Caco-2 (cell line): ENCODE measurements at regions not wholly inside any gene's neighbourhood (a gene's known extent, or its start where the extent isn't known, plus 50 kb on each side); places are given as distances from the start of the nearest gene placed in this dataset.

Source experiments
- BruUV-seq: library from RNA; stranded (reverse); fragments of 400-500 nt; replicated peaks from 2 replicates; lab custom pipeline; 2021; lab: Mats Ljungman, UMichigan
- CTCF ChIA-PET: fragments of 300-600 bp; sonication (Branson Sonifier 250); formaldehyde crosslinking; loops from one replicate; lab custom pipeline; 2022; ENCODE audit warnings: antibody characterized with exemption; lab: Charles Lee
- POLR2A ChIA-PET: fragments of 300-600 bp; sonication (Branson Sonifier 250); formaldehyde crosslinking; loops from one replicate; lab custom pipeline; 2022; ENCODE audit warnings: antibody characterized with exemption; lab: Charles Lee
- DNase-seq, 2 experiments: peaks; one replicate each; pipeline versions ENCODE4 v3.0.0 to v3.0.0-alpha.2; 2020 to 2022
- H3K27me3 ChIP-seq: replicated peaks from 2 replicates; pipeline ENCODE4 v1.6.0; 2011; ENCODE audit warnings: low read length; ENCODE audit not compliant: control insufficient read depth, insufficient read depth
- H3K36me3 ChIP-seq: 2 replicates; pipeline ENCODE4 v1.5.1; 2011; ENCODE audit warnings: low read length; ENCODE audit not compliant: control insufficient read depth, insufficient read depth
- H3K4me1 ChIP-seq: fragments of 250-450 bp; sonication (Bioruptor Pico); 2 replicates; pipeline ENCODE4 v1.5.1; 2020; ENCODE audit warnings: mild to moderate bottlenecking
- H3K4me3 ChIP-seq: 2 replicates; pipeline ENCODE4 v1.5.1; 2011; ENCODE audit warnings: low read depth, mild to moderate bottlenecking, control low read depth, low read length
- H3K9me3 ChIP-seq: fragments of 250-450 bp; sonication (Bioruptor Pico); 2 replicates; pipeline ENCODE4 v1.5.1; 2020; ENCODE audit warnings: mild to moderate bottlenecking, moderate library complexity
- H3K27ac Mint-ChIP-seq: one replicate; pipeline ENCODE4 v1.8.0; 2022; ENCODE audit warnings: mixed read lengths; ENCODE audit not compliant: unreplicated experiment
- H3K27me3 Mint-ChIP-seq: one replicate; pipeline ENCODE4 v1.8.0; 2022; ENCODE audit warnings: mixed read lengths; ENCODE audit not compliant: insufficient read depth, unreplicated experiment
- H3K36me3 Mint-ChIP-seq: one replicate; pipeline ENCODE4 v1.8.0; 2022; ENCODE audit warnings: mild to moderate bottlenecking, mixed read lengths; ENCODE audit not compliant: insufficient read depth, unreplicated experiment
- H3K4me1 Mint-ChIP-seq: one replicate; pipeline ENCODE4 v1.8.0; 2022; ENCODE audit warnings: low read depth, mixed read lengths; ENCODE audit not compliant: unreplicated experiment
- H3K4me3 Mint-ChIP-seq: one replicate; pipeline ENCODE4 v1.8.0; 2022; ENCODE audit warnings: mild to moderate bottlenecking, moderate library complexity, mixed read lengths; ENCODE audit not compliant: unreplicated experiment
- H3K9me3 Mint-ChIP-seq: one replicate; pipeline ENCODE4 v1.8.0; 2022; ENCODE audit warnings: mixed read lengths; ENCODE audit not compliant: unreplicated experiment
- CTCF ChIP-seq, 2 experiments: fragments of 200-600 bp in 1 of 2; IDR thresholded peaks; 1 replicate in 1 of 2; 2 replicates in 1 of 2; pipeline versions ENCODE4 v1.5.1 to v1.8.0; 2011 to 2022; ENCODE audit warnings: antibody characterized with exemption in 1 of 2, control low read depth in 1 of 2, inconsistent platforms in 1 of 2, low read depth in 1 of 2, low read length in 1 of 2, mild to moderate bottlenecking in 1 of 2, moderate library complexity in 1 of 2; ENCODE audit not compliant: insufficient read depth in 1 of 2, severe bottlenecking in 1 of 2, unreplicated experiment in 1 of 2
- intact Hi-C: fragments of 100-400 bp; cut with micrococcal nuclease; formaldehyde crosslinking; loops from one replicate; pipeline ENCODE4 v1.10.0; 2022; ENCODE audit not compliant: unreplicated experiment

DNA sequence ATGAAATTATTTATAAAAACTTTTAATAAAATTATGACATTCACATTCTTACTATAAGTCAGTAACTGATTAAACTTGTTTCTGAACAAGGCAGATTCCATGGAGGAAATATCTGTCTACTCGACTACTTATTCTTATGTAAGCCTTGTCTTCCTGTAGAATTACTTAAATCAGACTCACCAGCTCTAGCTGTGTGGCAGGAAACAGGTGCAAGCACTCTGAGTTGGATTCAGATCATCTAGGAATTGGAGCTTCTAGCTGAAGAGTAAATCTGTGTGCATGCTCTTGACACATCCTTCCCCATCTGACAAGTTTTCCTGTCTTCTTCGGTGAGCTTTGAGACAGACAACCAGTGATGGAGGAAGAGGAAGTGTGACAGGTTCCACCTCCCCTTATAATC is 284.7 kb downstream of the TRIB2 start:
- Mint-ChIP-seq H3K36me3 (no peaks in the 10 kb centered on the region), H3K9me3 (no peaks in the 10 kb centered on the region), H3K27ac (no peak overlapping the region), H3K4me1 (no peaks in the 10 kb centered on the region), H3K4me3 (no peak overlapping the region), H3K27me3 (peaks cover 6% of the 10 kb centered on the region)
- Histone ChIP-seq H3K36me3 (no peaks in the 10 kb centered on the region), H3K4me1 (no peaks in the 10 kb centered on the region), H3K9me3 (no peaks in the 10 kb centered on the region; the same call in 1 of the 2 replicates), H3K4me3 (no peak overlapping the region), H3K27me3 (no peaks in the 10 kb centered on the region)
- POLR2A ChIA-PET: no interaction called here
- no peak for DNase-seq
- no TSS peak for BruUV-seq
- CTCF ChIA-PET: no interaction called here
- intact Hi-C loops: no loop called here
- no peak for TF ChIP-seq CTCF (IDR thresholded peaks at IDR 0.05; ENCODE audit: insufficient read depth in 1 of 2, low read depth in 1 of 2, low read length in 1 of 2, severe bottlenecking in 1 of 2, unreplicated experiment in 1 of 2)

DNA sequence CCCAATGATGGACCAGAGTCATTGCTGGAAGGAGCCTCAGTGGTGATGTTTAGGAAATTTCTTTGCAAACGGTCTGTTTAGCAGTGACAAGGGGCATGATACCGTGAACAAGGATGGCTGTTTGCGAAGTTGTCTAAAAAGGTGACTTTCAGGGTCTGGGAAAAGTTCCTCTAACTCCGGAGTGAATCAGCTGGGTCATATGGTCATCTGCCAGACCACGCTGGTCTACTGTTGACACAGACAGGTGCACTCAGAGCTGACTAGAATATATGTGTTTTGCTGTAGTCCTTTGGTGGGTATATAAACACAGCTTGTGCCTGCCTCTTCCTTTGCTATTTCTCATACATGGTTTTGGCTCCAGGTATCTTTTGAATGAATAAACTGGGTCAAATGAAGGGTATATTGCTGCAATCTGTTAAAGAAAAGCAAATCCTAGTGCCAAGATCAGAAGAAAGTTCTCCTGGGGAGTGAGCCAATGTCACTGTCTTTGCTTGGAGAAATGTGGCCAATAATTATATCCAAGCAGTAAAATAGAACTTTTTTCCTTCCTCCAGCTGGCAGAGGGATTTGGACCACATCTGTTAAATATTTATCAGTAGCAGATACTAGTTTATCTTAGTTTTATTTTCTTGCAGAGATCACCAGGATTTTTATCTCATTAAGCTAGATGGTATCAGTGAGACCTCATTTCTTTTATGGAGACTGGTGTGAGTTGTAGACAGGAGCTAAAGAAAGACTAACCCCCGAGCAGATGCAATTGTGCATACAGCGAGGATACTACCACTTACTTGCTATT is 286.0 kb downstream of the TRIB2 start:
- no peaks in the 10 kb centered on the region for H3K36me3 Mint-ChIP-seq
- H3K4me3 Mint-ChIP-seq: no peak overlapping the region
- intact Hi-C loops: no loop called here
- Histone ChIP-seq H3K4me1 (no peaks in the 10 kb centered on the region), H3K9me3 (no peaks in the 10 kb centered on the region; the same call in 1 of the 2 replicates), H3K27me3 (no peaks in the 10 kb centered on the region), H3K4me3 (no peak overlapping the region), H3K36me3 (no peaks in the 10 kb centered on the region)
- H3K9me3 Mint-ChIP-seq: no peaks in the 10 kb centered on the region
- CTCF ChIA-PET: interaction anchor here (1.1 kb wide), 1 partner anchor 569 kb away, joined by 3 read pairs; no protein-coding TSS in a partner anchor
- no peak overlapping the region for H3K27ac Mint-ChIP-seq
- DNase-seq: no peak
- no peaks in the 10 kb centered on the region for H3K4me1 Mint-ChIP-seq
- TF ChIP-seq CTCF (IDR thresholded peaks at IDR 0.05; ENCODE audit: insufficient read depth in 1 of 2, low read depth in 1 of 2, low read length in 1 of 2, severe bottlenecking in 1 of 2, unreplicated experiment in 1 of 2): no peak
- BruUV-seq: no TSS peak
- H3K27me3 Mint-ChIP-seq: peaks cover 6% of the 10 kb centered on the region
- POLR2A ChIA-PET: no interaction called here

- Mint-ChIP-seq H3K9me3 (no peaks in the 10 kb centered on the region), H3K27me3 (peaks cover 6% of the 10 kb centered on the region), H3K36me3 (no peaks in the 10 kb centered on the region), H3K27ac (no peak overlapping the region), H3K4me1 (no peaks in the 10 kb centered on the region), H3K4me3 (no peak overlapping the region)
- no peaks in the 10 kb centered on the region for H3K27me3 ChIP-seq
- ChIA-PET POLR2A (no interaction called here), CTCF (no interaction called here)
- BruUV-seq: no TSS peak
- no peak overlapping the region for H3K4me3 ChIP-seq
- no peaks in the 10 kb centered on the region for H3K4me1 ChIP-seq
- no peak for TF ChIP-seq CTCF (IDR thresholded peaks at IDR 0.05; ENCODE audit: insufficient read depth in 1 of 2, low read depth in 1 of 2, low read length in 1 of 2, severe bottlenecking in 1 of 2, unreplicated experiment in 1 of 2)
- H3K9me3 ChIP-seq: no peaks in the 10 kb centered on the region; the same call in 1 of the 2 replicates
- no peak for DNase-seq
- H3K36me3 ChIP-seq: no peaks in the 10 kb centered on the region
- intact Hi-C loops: no loop called here
Observed at GRCh38 chr2:13003500-13003899, 286.8 kb downstream of the TRIB2 start.
